Limb (tissue), 2 donors: ENCODE measurements at regions not wholly inside any gene's neighbourhood (a gene's known extent, or its start where the extent isn't known, plus 50 kb on each side); places are given as distances from the start of the nearest gene placed in this dataset.
A peak's percentile ranks its signal among the peaks of the same experiment; 100 is the strongest.
"Not testable (repeated sequence)": the region's sequence is repeated elsewhere in the genome, so short reads cannot be mapped to it uniquely, and the experiment has no call there.

Experiments used
- DNase-seq, 2 donors: peaks; one replicate each; pipeline ENCODE4 v3.0.0-alpha.2; 2016; ENCODE audit errors: extremely low spot score in 2 of 2

- DNase-seq: no peak
Measured at GRCh38 chr2:107698861-107699260, 127.8 kb upstream of the RGPD4 start.

GRCh38 chr2:107700073-107700472 lies 126.6 kb upstream of the RGPD4 start:
- DNase-seq: no peak

- no peak for DNase-seq
Measured at GRCh38 chr2:107711941-107712340, 114.8 kb upstream of the RGPD4 start.

GRCh38 chr2:107712857-107713256 lies 113.8 kb upstream of the RGPD4 start:
- DNase-seq: no peak

- DNase-seq: no peak
Measured at GRCh38 chr2:107717661-107718060, 109.0 kb upstream of the RGPD4 start.

GRCh38 chr2:107719141-107719540 lies 107.6 kb upstream of the RGPD4 start:
- no peak for DNase-seq

- DNase-seq: no peak
Measured at GRCh38 chr2:107719836-107720235, 106.9 kb upstream of the RGPD4 start.

- no peak for DNase-seq
Measured at GRCh38 chr2:107721178-107721577, 105.5 kb upstream of the RGPD4 start.

GRCh38 chr2:107721586-107721985 lies 105.1 kb upstream of the RGPD4 start:
- DNase-seq: no peak

- DNase-seq: not testable (repeated sequence)
Measured at GRCh38 chr2:107725824-107726223, 100.9 kb upstream of the RGPD4 start.

GRCh38 chr2:107727318-107727717 lies 99.4 kb upstream of the RGPD4 start:
- DNase-seq: no peak

- DNase-seq: no peak
Measured at GRCh38 chr2:107728586-107728985, 98.1 kb upstream of the RGPD4 start.

GRCh38 chr2:107729440-107729839 lies 97.3 kb upstream of the RGPD4 start:
- DNase-seq: no peak

GRCh38 chr2:107730898-107731297 lies 95.8 kb upstream of the RGPD4 start:
- no peak for DNase-seq

- DNase-seq: no peak
Measured at GRCh38 chr2:107731435-107731834, 95.3 kb upstream of the RGPD4 start.

- peak in 1 of 2 donors; percentile 11 for DNase-seq
Measured at GRCh38 chr2:107735201-107735600, 91.5 kb upstream of the RGPD4 start.

- DNase-seq: no peak
Measured at GRCh38 chr2:107737756-107738155, 88.9 kb upstream of the RGPD4 start.

- DNase-seq: no peak
Measured at GRCh38 chr2:107738266-107738665, 88.4 kb upstream of the RGPD4 start.

GRCh38 chr2:107740300-107740699 lies 86.4 kb upstream of the RGPD4 start:
- no peak for DNase-seq

GRCh38 chr2:107742460-107743027 lies 84.1 kb upstream of the RGPD4 start:
- no peak for DNase-seq

GRCh38 chr2:107743274-107743673 lies 83.4 kb upstream of the RGPD4 start:
- no peak for DNase-seq

- DNase-seq: no peak
Measured at GRCh38 chr2:107745100-107745499, 81.6 kb upstream of the RGPD4 start.

- not testable (repeated sequence) for DNase-seq
Measured at GRCh38 chr2:107746552-107747198, 80.0 kb upstream of the RGPD4 start.
